ENCODE measurements at regions not wholly inside any gene's neighbourhood (a gene's known extent, or its start where the extent isn't known, plus 50 kb on each side); places are given as distances from the start of the nearest gene placed in this dataset.

- TF ChIP-seq EZH2phosphoT487 (IDR thresholded peaks at IDR 0.05; ENCODE audit: unreplicated experiment) (no peak), POLR2AphosphoS5 (IDR thresholded peaks at IDR 0.05; ENCODE audit: low read depth) (no peak)
Observed at GRCh38 chr17:34773036-34773435, 188.2 kb downstream of the CCT6B start.
